PC-3 (cell line): ENCODE measurements at regions not wholly inside any gene's neighbourhood (a gene's known extent, or its start where the extent isn't known, plus 50 kb on each side); places are given as distances from the start of the nearest gene placed in this dataset.

Experiments used
- CTCF ChIP-seq: fragments of 300-600 bp; sonication (generic); conservative IDR thresholded peaks from 2 replicates; pipeline ENCODE4 v1.5.1; 2017; ENCODE audit warnings: antibody characterized with exemption, low read depth, mild to moderate bottlenecking, low read length
- EZH2 ChIP-seq: fragments of 300-600 bp; sonication (generic); IDR thresholded peaks from one replicate; pipeline ENCODE4 v1.6.1; 2017; ENCODE audit warnings: antibody characterized with exemption, mild to moderate bottlenecking, low read length; ENCODE audit not compliant: unreplicated experiment

GRCh38 chr10:30778769-30779168 is 149.2 kb upstream of the LYZL2 start:
- no peak for TF ChIP-seq EZH2
- no peak for TF ChIP-seq CTCF
